Common myeloid progenitor, CD34-positive (primary cell): ENCODE measurements at regions not wholly inside any gene's neighbourhood (a gene's known extent, or its start where the extent isn't known, plus 50 kb on each side); places are given as distances from the start of the nearest gene placed in this dataset.

Experiments
- CTCF ChIA-PET: fragments of 350-600 bp; sonication (Branson Sonifier 250); formaldehyde crosslinking; loops from one replicate; lab custom pipeline; 2021; ENCODE audit warnings: antibody characterized with exemption; lab: Charles Lee
- POLR2A ChIA-PET: fragments of 350-600 bp; sonication (Branson Sonifier 250); formaldehyde crosslinking; loops from one replicate; lab custom pipeline; 2021; ENCODE audit warnings: antibody characterized with exemption; lab: Charles Lee
- DNase-seq, 3 donors: peaks; one replicate each; pipeline versions ENCODE4 v3.0.0 to v3.0.0-alpha.2; 2013
- H3K27ac ChIP-seq, 2 experiments: 1 replicate in 1 of 2; 2 replicates in 1 of 2; pipeline ENCODE4 v1.7.0; 2013; ENCODE audit warnings: inconsistent platforms in 2 of 2, low read length in 2 of 2, mild to moderate bottlenecking in 2 of 2, low read depth in 1 of 2, moderate library complexity in 1 of 2; ENCODE audit not compliant: severe bottlenecking in 2 of 2, insufficient read depth in 1 of 2, poor library complexity in 1 of 2
- H3K27me3 ChIP-seq, 5 experiments: replicated peaks in 2 of 5; 1 replicate in 3 of 5; 2 replicates in 2 of 5; pipeline versions ENCODE4 v1.6.1 to v1.7.0; 2013; ENCODE audit warnings: low read length in 4 of 5, mild to moderate bottlenecking in 2 of 5, moderate library complexity in 2 of 5, inconsistent platforms in 1 of 5; ENCODE audit not compliant: insufficient read depth in 5 of 5, control insufficient read depth in 4 of 5
- H3K36me3 ChIP-seq, 4 experiments: 1 replicate in 2 of 4; 2 replicates in 2 of 4; pipeline versions ENCODE4 v1.6.1 to v1.7.0; 2013; ENCODE audit warnings: low read length in 3 of 4, control low read depth in 1 of 4, mild to moderate bottlenecking in 1 of 4; ENCODE audit not compliant: control insufficient read depth in 4 of 4, insufficient read depth in 4 of 4
- H3K4me1 ChIP-seq, 4 experiments: 1 replicate in 3 of 4; 2 replicates in 1 of 4; pipeline versions ENCODE4 v1.6.1 to v1.7.1; 2013; ENCODE audit warnings: low read length in 3 of 4, mild to moderate bottlenecking in 3 of 4, control low read depth in 1 of 4, inconsistent platforms in 1 of 4, moderate library complexity in 1 of 4; ENCODE audit not compliant: control insufficient read depth in 4 of 4, insufficient read depth in 4 of 4; ENCODE audit errors: control extremely low read depth in 1 of 4
- H3K4me3 ChIP-seq, 7 experiments: 1 replicate in 4 of 7; 2 replicates in 3 of 7; pipeline versions ENCODE4 v1.5.1 to v1.7.0; 2013; ENCODE audit warnings: mild to moderate bottlenecking in 7 of 7, low read length in 6 of 7, moderate library complexity in 6 of 7, inconsistent platforms in 2 of 7, low read depth in 2 of 7, control low read depth in 1 of 7; ENCODE audit not compliant: insufficient read depth in 4 of 7, control insufficient read depth in 1 of 7; ENCODE audit errors: extremely low read depth in 1 of 7
- H3K9me3 ChIP-seq, 5 experiments: 1 replicate in 4 of 5; 2 replicates in 1 of 5; pipeline versions ENCODE4 v1.6.1 to v1.7.1; 2013; ENCODE audit warnings: low read length in 4 of 5, mild to moderate bottlenecking in 2 of 5, inconsistent platforms in 1 of 5, low read depth in 1 of 5, moderate library complexity in 1 of 5; ENCODE audit not compliant: control insufficient read depth in 4 of 5, insufficient read depth in 2 of 5; ENCODE audit errors: control extremely low read depth in 1 of 5
- WGBS: methylation state at CpG from one replicate; pipeline ENCODE4 v1.1.5; 2013; ENCODE audit not compliant: insufficient coverage; 5-methylcytosine and 5-hydroxymethylcytosine counted together

DNA sequence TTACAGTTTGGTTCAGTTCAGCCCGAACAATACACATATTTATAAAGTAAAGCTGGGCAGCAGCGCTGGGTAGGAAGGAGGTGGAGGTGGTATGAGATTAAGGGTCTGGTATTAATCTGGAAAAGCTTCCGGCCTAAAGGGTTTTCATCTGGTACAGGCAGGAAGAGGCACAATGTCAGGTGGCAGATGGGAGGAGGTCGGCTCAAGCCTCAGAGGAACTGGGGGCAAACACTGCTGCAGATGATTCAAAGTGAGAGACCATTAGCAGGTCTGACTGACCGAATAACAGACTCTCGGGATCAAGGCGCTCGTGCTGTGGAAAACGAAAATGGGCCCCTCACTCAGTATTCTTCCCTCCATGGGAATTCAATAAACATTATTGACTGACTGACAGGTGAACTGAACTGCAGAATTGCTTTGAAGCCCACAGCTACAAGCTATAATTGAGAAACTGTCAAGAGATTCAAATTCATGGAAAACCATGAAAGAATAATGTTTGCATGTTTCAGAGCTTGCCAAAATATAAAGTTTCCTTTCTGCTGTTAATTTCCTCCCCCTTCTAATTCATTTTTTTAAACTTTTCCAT lies 75.3 kb downstream of the TMEM167A start:
- CTCF ChIA-PET: interaction anchor here (0.6 kb wide), 1 partner anchor 255 kb away, joined by 4 read pairs; no protein-coding TSS in a partner anchor
- no peaks in the 10 kb centered on the region for H3K9me3 ChIP-seq
- POLR2A ChIA-PET: no interaction called here

DNA sequence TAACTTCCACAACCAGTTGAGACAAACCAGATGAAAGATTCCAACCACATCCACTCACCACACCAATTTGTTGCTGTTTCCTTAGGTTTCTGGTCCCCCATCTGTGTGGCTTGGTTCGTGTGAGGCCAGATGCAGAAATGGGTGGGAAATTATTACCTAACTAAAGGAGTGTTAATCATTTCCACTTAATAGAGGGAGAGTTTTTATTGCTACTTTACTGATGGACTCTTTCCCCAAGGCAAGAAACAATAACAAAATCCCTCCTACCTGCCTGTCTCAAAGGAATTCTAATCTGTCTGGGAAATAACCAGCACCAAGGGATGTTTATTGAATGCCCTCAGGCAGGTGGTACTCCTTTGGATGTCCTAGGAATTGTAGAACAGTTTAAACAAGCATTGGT lies 76.3 kb downstream of the TMEM167A start:
- no CpG with 5 or more reads among the region's 1 CpG for WGBS
- CTCF ChIA-PET: no interaction called here
- no peak overlapping the region for H3K27ac ChIP-seq

More for the DNA sequence above, 75.3 kb downstream of the TMEM167A start:
- Histone ChIP-seq H3K4me3 (no peak overlapping the region), H3K4me1 (peaks cover 0 to 10% (median 6%) of the 10 kb centered on the region in 4 experiments), H3K36me3 (no peaks in the 10 kb centered on the region), H3K27ac (no peak overlapping the region), H3K27me3 (no peaks in the 10 kb centered on the region)
- WGBS: 61% methylated on average over 7 of the region's 9 CpGs
- no peak for DNase-seq

DNA sequence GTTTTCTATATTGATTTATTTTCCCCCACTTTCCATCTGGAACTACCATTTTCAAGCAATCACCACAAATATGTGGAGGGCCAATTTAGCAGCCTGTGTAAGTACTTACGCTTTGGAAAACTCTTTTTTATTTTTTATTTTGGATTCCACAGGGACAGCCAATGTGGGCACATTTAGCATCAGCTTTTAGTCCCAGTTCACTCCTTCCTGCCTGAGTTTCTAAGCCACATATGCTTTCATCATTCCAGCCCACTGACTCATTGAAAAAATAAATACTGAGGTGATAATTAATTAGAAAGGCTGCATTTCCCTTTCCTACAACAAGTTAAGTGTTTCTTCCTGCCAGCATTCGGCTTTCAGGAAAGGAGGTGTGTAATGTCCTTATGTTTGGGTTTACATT lies 76.8 kb downstream of the TMEM167A start:
- no peak for DNase-seq
- POLR2A ChIA-PET: no interaction called here
- WGBS: 86% methylated on average over 1 of the region's 2 CpGs
- H3K27me3 ChIP-seq: no peaks in the 10 kb centered on the region
- peaks cover 0 to 10% (median 6%) of the 10 kb centered on the region in 4 experiments for H3K4me1 ChIP-seq
- H3K27ac ChIP-seq: no peak overlapping the region
- no peaks in the 10 kb centered on the region for H3K36me3 ChIP-seq
- CTCF ChIA-PET: no interaction called here
- H3K9me3 ChIP-seq: no peaks in the 10 kb centered on the region
- no peak overlapping the region for H3K4me3 ChIP-seq

More for the DNA sequence above, 76.3 kb downstream of the TMEM167A start:
- Histone ChIP-seq H3K27me3 (no peaks in the 10 kb centered on the region), H3K9me3 (no peaks in the 10 kb centered on the region), H3K4me3 (no peak overlapping the region), H3K36me3 (no peaks in the 10 kb centered on the region), H3K4me1 (peaks cover 0 to 10% (median 6%) of the 10 kb centered on the region in 4 experiments)
- DNase-seq: no peak
- POLR2A ChIA-PET: no interaction called here

DNA sequence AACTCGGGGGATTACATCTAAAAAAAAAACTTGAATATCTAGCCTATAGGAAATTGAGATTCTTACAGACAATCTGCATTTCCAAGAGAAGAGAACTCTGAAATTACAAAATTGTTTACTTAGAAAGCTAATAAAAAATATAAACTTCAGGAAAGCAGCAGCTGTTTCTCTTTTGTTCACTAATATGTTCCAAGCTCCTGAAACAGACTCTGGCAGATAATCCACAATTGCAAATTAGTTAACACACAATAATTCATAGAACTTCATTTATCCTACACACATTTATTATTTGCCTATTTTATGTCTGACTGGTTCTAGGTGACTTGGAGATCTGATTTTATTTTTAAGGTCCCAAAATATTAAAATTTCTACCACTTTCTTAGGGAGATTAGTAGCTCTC lies 83.8 kb downstream of the TMEM167A start:
- peaks cover 0 to 18% (median 13%) of the 10 kb centered on the region in 4 experiments for H3K4me1 ChIP-seq
- ChIA-PET POLR2A (no interaction called here), CTCF (interaction anchor here (0.8 kb wide), 1 partner anchor 57 kb away, joined by 3 read pairs; no protein-coding TSS in a partner anchor)
- peaks cover 0 to 1% (median 0%) of the 10 kb centered on the region in 5 experiments for H3K9me3 ChIP-seq
- no peaks in the 10 kb centered on the region for H3K27me3 ChIP-seq
- WGBS: no CpG with 5 or more reads among the region's 1 CpG
- no peak for DNase-seq
- H3K27ac ChIP-seq: no peak overlapping the region
- H3K36me3 ChIP-seq: no peaks in the 10 kb centered on the region
- no peak overlapping the region for H3K4me3 ChIP-seq

DNA sequence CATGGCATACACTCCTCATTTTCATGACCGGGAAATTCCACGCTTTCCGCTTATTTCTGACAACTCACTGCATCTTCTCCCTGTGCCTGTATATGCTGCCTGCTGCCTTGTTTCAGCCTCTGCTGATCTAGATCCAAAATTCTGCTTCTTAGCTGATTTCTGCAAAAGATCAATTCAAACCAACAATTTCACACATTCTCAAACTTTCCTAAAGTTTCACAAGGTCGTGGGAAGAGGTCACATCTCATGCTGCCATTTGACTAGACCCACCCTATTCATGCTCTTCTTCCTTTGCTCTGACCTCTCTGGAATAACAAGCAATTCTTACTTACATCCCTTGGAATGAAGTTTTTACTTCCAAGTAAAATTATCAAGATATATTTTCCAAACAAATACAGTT lies 84.5 kb downstream of the TMEM167A start:
- Histone ChIP-seq H3K9me3 (peaks cover 0 to 1% (median 0%) of the 10 kb centered on the region in 5 experiments), H3K27ac (no peak overlapping the region), H3K4me1 (peaks cover 0 to 18% (median 13%) of the 10 kb centered on the region in 4 experiments), H3K36me3 (no peaks in the 10 kb centered on the region), H3K4me3 (no peak overlapping the region), H3K27me3 (no peaks in the 10 kb centered on the region)
- no peak for DNase-seq
- WGBS: 100% methylated on average over 4 of the region's 4 CpGs
- ChIA-PET POLR2A (no interaction called here), CTCF (no interaction called here)

DNA sequence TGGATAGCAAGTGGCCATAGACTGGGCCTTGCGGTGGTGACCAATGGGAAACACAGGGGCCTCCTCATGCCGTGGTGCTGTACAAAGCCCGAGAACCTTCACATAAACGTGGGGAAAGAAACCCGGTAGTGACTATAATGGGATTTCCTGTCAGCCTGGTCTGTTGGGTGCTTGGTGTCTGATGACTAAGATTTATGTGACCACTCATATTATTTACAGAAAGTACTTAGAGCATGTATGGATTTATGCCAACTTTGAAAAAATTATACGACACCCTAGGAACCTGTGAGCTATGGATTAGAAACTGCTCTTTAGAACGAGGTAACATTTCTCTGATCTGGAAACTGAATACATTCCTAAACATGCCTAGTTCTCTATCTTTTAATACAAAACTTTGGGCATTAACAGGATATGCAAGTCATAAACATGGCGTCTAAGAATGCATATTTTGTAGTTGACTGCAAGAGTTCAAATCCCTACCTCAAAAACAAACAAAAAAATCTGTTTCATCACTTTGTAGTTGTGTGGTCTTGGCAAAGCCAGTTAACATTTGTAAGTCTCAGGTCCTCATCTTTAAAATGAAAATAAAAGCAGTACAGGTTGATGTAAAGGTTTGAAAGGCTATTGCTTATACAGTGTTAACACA lies 85.4 kb downstream of the TMEM167A start:
- Histone ChIP-seq H3K4me1 (peaks cover 0 to 18% (median 13%) of the 10 kb centered on the region in 4 experiments), H3K27me3 (no peaks in the 10 kb centered on the region), H3K9me3 (peaks cover 0 to 1% (median 0%) of the 10 kb centered on the region in 5 experiments), H3K36me3 (no peaks in the 10 kb centered on the region), H3K4me3 (peak overlapping the region in 1 of 7 experiments; percentile 36), H3K27ac (peak overlapping the region in 1 of 2 experiments; percentile 61)
- WGBS: 0% methylated on average over 2 of the region's 8 CpGs
- POLR2A ChIA-PET: no interaction called here
- CTCF ChIA-PET: no interaction called here
- DNase-seq: peak; percentile 57 to 90 (median 86)

DNA sequence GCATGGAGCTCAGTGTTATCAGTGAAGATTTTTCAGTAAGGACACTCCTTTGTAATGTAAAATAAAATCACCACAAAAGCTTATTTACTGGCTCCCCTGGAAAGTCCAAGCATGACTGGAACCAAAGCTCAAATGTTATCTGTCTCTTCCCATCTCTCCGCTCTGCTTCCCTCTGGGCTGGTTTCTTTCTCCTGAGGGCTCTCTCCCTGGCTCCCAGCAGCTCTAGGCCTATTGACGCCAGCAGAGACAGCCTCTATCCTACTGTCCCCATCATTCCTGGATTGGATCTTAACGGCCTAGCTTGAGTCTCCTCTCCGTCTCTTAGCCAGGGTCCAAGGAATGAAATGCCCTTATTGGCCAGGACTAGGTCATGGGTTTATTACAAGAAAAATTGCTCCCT lies 86.1 kb downstream of the TMEM167A start:
- no peaks in the 10 kb centered on the region for H3K36me3 ChIP-seq
- H3K4me1 ChIP-seq: peaks cover 0 to 18% (median 13%) of the 10 kb centered on the region in 4 experiments
- no peak overlapping the region for H3K4me3 ChIP-seq
- no peak for DNase-seq
- no peak overlapping the region for H3K27ac ChIP-seq
- H3K27me3 ChIP-seq: no peaks in the 10 kb centered on the region
- WGBS: 100% methylated on average over 2 of the region's 4 CpGs
- ChIA-PET POLR2A (no interaction called here), CTCF (no interaction called here)
- peaks cover 0 to 1% (median 0%) of the 10 kb centered on the region in 5 experiments for H3K9me3 ChIP-seq
